Lower leg skin (tissue), 4 donors: ENCODE measurements at regions not wholly inside any gene's neighbourhood (a gene's known extent, or its start where the extent isn't known, plus 50 kb on each side); places are given as distances from the start of the nearest gene placed in this dataset.

Source experiments
- DNase-seq, 2 donors: peaks; one replicate each; pipeline ENCODE4 v3.0.0-alpha.2; 2019; ENCODE audit warnings: low spot score in 2 of 2
- H3K4me3 ChIP-seq: fragments of 200-600 bp; sonication (generic); 2 replicates; pipeline ENCODE4 v1.5.1; 2017; ENCODE audit warnings: mild to moderate bottlenecking, low read depth; ENCODE audit not compliant: poor library complexity, severe bottlenecking
- CTCF ChIP-seq, 3 donors: fragments of 450-650 bp; IDR thresholded peaks; one replicate each; pipeline ENCODE4 v1.5.1; 2016; ENCODE audit warnings: antibody characterized with exemption in 3 of 3, mild to moderate bottlenecking in 3 of 3, moderate library complexity in 2 of 3
- POLR2A ChIP-seq, 2 donors: fragments of 450-650 bp; IDR thresholded peaks; one replicate each; pipeline ENCODE4 v1.6.1; 2016 to 2017; ENCODE audit warnings: antibody characterized with exemption in 2 of 2, mild to moderate bottlenecking in 1 of 2, moderate library complexity in 1 of 2
- WGBS, 2 donors: methylation state at CpG; one replicate each; pipeline ENCODE4 v1.1.5; 2018; 5-methylcytosine and 5-hydroxymethylcytosine counted together
- intact Hi-C: fragments of 100-400 bp; cut with DNase I; formaldehyde crosslinking; loops from one replicate; pipeline ENCODE4 v1.15.0; 2023; ENCODE audit warnings: low total_unique reads

DNA sequence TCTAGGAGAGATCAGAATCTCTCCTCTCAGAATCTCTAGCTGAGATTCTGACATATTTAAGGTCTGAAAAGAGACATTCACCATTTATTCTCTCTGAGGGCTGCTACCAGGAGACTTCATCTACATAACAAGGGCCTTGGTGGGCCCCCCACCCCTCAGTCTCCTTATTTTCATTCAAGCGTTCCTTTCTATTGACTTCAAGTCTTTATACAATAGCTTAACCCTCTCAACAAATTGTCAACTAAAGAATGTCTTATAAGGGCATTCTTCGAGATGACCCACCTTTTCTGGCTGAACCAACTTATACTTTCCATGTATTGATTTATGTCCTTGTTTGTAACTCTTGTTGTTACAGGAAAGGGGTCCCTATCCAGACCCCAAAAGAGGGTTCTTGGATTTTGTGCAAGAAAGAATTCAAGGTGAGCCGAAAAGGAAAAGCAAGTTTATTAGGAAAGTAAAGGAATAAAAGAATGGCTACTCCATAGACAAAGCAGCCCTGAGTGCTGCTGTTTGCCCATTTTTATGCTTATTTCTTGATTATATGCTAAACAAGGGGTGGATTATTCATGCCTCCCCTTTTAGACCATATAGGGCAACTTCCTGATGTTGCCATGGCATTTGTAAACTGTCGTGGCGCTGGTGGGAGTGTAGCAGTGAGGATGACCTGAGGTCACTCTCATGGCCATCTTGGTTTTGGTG lies 209.5 kb upstream of the ALCAM start:
- intact Hi-C loops = no loop called here
- TF ChIP-seq CTCF (IDR thresholded peaks at IDR 0.05) (no peak), POLR2A (IDR thresholded peaks at IDR 0.05) (no peak)
- 92 to 93% methylated on average over 5 of the region's 5 CpGs for WGBS, 2 donors
- H3K4me3 ChIP-seq = no peak overlapping the region
- no peak for DNase-seq

GRCh38 chr3:105157766-105158085 lies 209.0 kb upstream of the ALCAM start:
- no peak for DNase-seq
- H3K4me3 ChIP-seq = no peak overlapping the region
- no peak for TF ChIP-seq CTCF (IDR thresholded peaks at IDR 0.05)
- intact Hi-C loops = no loop called here
- WGBS, 2 donors = 74 to 87% methylated on average over 3 of the region's 3 CpGs

- intact Hi-C loops = no loop called here
- DNase-seq = no peak
- TF ChIP-seq POLR2A (IDR thresholded peaks at IDR 0.05) (no peak), CTCF (IDR thresholded peaks at IDR 0.05) (no peak)
- no peak overlapping the region for H3K4me3 ChIP-seq
Observed at GRCh38 chr3:105158286-105158685, 208.4 kb upstream of the ALCAM start.

DNA sequence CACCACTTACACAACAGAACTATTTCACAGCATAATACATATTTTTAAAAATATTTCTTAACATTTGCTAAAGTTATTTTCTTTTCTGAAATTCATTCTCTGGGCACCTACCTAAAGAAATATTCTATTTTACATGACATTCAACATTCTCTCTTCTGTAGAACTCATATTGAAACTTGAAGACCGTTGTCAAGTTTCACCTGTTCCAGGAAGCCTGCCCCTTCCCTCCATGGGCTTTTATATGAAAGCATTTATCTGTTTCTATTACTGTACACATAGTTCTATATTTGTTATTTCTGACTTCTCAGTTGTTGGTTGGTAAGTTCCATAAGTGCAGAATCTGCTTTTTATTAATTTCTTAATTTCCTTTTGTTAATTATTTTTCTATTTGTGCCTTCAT lies 204.3 kb upstream of the ALCAM start:
- intact Hi-C loops = no loop called here
- WGBS, 2 donors = 67 to 82% methylated on average over 1 of the region's 1 CpG
- H3K4me3 ChIP-seq = no peak overlapping the region
- DNase-seq = no peak
- TF ChIP-seq CTCF (IDR thresholded peaks at IDR 0.05) = no peak
- TF ChIP-seq POLR2A (IDR thresholded peaks at IDR 0.05) = no peak

- 55 to 57% methylated on average over 1 of the region's 1 CpG for WGBS, 2 donors
- no peak for DNase-seq
- H3K4me3 ChIP-seq = no peak overlapping the region
- no peak for TF ChIP-seq POLR2A (IDR thresholded peaks at IDR 0.05)
- no peak for TF ChIP-seq CTCF (IDR thresholded peaks at IDR 0.05)
- intact Hi-C loops = no loop called here
Observed at GRCh38 chr3:105166893-105167292, 199.8 kb upstream of the ALCAM start.

DNA sequence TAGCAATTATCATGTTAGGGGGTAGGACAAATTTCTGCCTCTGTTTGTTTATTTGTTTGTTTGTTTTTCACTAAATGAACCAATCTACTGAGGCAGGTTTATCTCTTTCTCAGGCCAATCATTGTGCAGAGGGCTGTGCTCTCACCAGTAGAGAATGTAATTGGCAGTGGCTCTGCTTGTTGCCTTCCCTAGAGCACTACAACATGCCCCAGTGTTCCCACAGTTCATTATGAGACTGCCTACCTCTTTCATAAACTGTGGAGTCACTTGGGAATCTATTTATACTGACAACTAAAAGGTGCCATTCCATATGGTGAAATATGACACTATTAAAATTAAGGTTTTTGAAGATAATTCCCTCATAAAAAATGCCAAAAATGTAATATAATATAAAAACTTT lies 196.3 kb upstream of the ALCAM start:
- TF ChIP-seq POLR2A (IDR thresholded peaks at IDR 0.05) = no peak
- no peak for DNase-seq
- intact Hi-C loops = no loop called here
- H3K4me3 ChIP-seq = no peak overlapping the region
